Loucy (cell line): ENCODE measurements at regions not wholly inside any gene's neighbourhood (a gene's known extent, or its start where the extent isn't known, plus 50 kb on each side); places are given as distances from the start of the nearest gene placed in this dataset.

Source experiments
- EZH2phosphoT487 ChIP-seq: fragments of 200-600 bp; IDR thresholded peaks from 2 replicates; pipeline ENCODE4 v1.6.1; 2018; ENCODE audit warnings: antibody characterized with exemption, mild to moderate bottlenecking, moderate library complexity, borderline replicate concordance
- TF ChIP-seq, protein P1 (sequence below): fragments of 200-600 bp; sonication (generic); conservative IDR thresholded peaks from 2 replicates; pipeline ENCODE4 v1.5.1; 2014; ENCODE audit warnings: mild to moderate bottlenecking, antibody characterized with exemption, low read length

DNA sequence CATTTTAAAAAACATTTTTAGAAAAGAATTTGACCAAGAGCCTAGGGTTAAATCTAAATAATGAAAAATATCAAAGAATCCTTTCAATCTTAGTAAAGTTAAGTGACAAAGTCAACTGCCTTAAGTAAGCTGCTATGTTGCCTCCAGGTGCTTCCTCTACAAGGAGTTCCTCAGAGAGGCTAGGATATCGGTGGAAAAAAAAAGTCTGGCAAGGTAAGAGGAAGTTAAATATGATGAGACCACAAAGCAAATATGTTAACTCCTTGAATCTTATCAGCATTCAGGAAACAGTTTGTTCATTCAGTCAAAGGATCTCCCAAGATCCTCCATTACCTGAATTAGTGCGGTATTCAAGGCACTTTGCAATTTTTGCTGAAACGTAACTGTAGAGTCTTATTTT is 563.5 kb downstream of the PTPRC start:
- TF ChIP-seq, protein P1, sequence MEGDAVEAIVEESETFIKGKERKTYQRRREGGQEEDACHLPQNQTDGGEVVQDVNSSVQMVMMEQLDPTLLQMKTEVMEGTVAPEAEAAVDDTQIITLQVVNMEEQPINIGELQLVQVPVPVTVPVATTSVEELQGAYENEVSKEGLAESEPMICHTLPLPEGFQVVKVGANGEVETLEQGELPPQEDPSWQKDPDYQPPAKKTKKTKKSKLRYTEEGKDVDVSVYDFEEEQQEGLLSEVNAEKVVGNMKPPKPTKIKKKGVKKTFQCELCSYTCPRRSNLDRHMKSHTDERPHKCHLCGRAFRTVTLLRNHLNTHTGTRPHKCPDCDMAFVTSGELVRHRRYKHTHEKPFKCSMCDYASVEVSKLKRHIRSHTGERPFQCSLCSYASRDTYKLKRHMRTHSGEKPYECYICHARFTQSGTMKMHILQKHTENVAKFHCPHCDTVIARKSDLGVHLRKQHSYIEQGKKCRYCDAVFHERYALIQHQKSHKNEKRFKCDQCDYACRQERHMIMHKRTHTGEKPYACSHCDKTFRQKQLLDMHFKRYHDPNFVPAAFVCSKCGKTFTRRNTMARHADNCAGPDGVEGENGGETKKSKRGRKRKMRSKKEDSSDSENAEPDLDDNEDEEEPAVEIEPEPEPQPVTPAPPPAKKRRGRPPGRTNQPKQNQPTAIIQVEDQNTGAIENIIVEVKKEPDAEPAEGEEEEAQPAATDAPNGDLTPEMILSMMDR, result no peak
- no peak for TF ChIP-seq EZH2phosphoT487
